Limb (tissue), 2 donors: ENCODE measurements at regions not wholly inside any gene's neighbourhood (a gene's known extent, or its start where the extent isn't known, plus 50 kb on each side); places are given as distances from the start of the nearest gene placed in this dataset.
"Not testable (repeated sequence)": the region's sequence is repeated elsewhere in the genome, so short reads cannot be mapped to it uniquely, and the experiment has no call there.

Experiments used
- DNase-seq, 2 donors: peaks; one replicate each; pipeline ENCODE4 v3.0.0-alpha.2; 2016; ENCODE audit errors: extremely low spot score in 2 of 2

- DNase-seq, result no peak
Observed at GRCh38 chr4:186813377-186814068, 89.9 kb upstream of the FAT1 start.

- DNase-seq, result no peak
Observed at GRCh38 chr4:186814535-186815070, 90.9 kb upstream of the FAT1 start.

- DNase-seq, result no peak
Observed at GRCh38 chr4:186819342-186820086, 95.9 kb upstream of the FAT1 start.

GRCh38 chr4:186820391-186820891 is 96.8 kb upstream of the FAT1 start:
- DNase-seq, result peak; percentile 71 to 74

GRCh38 chr4:186823989-186824388 is 100.3 kb upstream of the FAT1 start:
- no peak for DNase-seq

GRCh38 chr4:186825069-186825468 is 101.4 kb upstream of the FAT1 start:
- no peak for DNase-seq

- DNase-seq, result no peak
Observed at GRCh38 chr4:186826006-186826405, 102.3 kb upstream of the FAT1 start.

GRCh38 chr4:186826846-186827533 is 103.3 kb upstream of the FAT1 start:
- peak; percentile 44 to 54 for DNase-seq

GRCh38 chr4:186827534-186827897 is 103.9 kb upstream of the FAT1 start:
- no peak for DNase-seq

- no peak for DNase-seq
Observed at GRCh38 chr4:186829097-186829496, 105.4 kb upstream of the FAT1 start.

GRCh38 chr4:186829740-186830449 is 106.2 kb upstream of the FAT1 start:
- DNase-seq, result no peak

- DNase-seq, result no peak
Observed at GRCh38 chr4:186831574-186831973, 107.9 kb upstream of the FAT1 start.

GRCh38 chr4:186832906-186833305 is 109.2 kb upstream of the FAT1 start:
- DNase-seq, result no peak

GRCh38 chr4:186837463-186837862 is 113.8 kb upstream of the FAT1 start:
- DNase-seq, result not testable (repeated sequence)

GRCh38 chr4:186838295-186838694 is 114.6 kb upstream of the FAT1 start:
- no peak for DNase-seq

- no peak for DNase-seq
Observed at GRCh38 chr4:186839122-186840037, 115.7 kb upstream of the FAT1 start.

- DNase-seq, result no peak
Observed at GRCh38 chr4:186840222-186840701, 116.6 kb upstream of the FAT1 start.

GRCh38 chr4:186840771-186841301 is 117.2 kb upstream of the FAT1 start:
- no peak for DNase-seq

- peak in 1 of 2 donors; percentile 60 for DNase-seq
Observed at GRCh38 chr4:186844059-186844681, 120.5 kb upstream of the FAT1 start.
